T-cell (primary cell): ENCODE measurements at regions not wholly inside any gene's neighbourhood (a gene's known extent, or its start where the extent isn't known, plus 50 kb on each side); places are given as distances from the start of the nearest gene placed in this dataset.

Experiments
- ATAC-seq, 4 experiments: fragments of 200-7000 bp in 3 of 4; fragments of 150-1000 bp in 1 of 4; cut with Tn5 transposase; replicated peaks in 1 of 4; 1 replicate in 3 of 4; 2 replicates in 1 of 4; pipeline ENCODE4 v1.10.0; 2021; ENCODE audit warnings: moderate library complexity in 3 of 4, mild to moderate bottlenecking in 2 of 4, moderate number of reproducible peaks in 1 of 4
- CTCF ChIA-PET, 2 donors: fragments of 300-600 bp; sonication (Branson Sonifier 250); formaldehyde crosslinking; loops; one replicate each; lab custom pipeline; 2022; ENCODE audit warnings: antibody characterized with exemption in 2 of 2; lab: Charles Lee
- POLR2A ChIA-PET, 2 donors: fragments of 300-600 bp; sonication (Branson Sonifier 250); formaldehyde crosslinking; loops; one replicate each; lab custom pipeline; 2022; ENCODE audit warnings: antibody characterized with exemption in 2 of 2; lab: Charles Lee
- DNase-seq, 35 experiments: peaks; one replicate each; pipeline versions ENCODE4 v3.0.0 to v3.0.0-alpha.2; 2013 to 2023
- H3K27ac ChIP-seq: one replicate; pipeline ENCODE4 v1.5.1; 2013; ENCODE audit warnings: low read length
- H3K27me3 ChIP-seq, 2 experiments: replicated peaks in 1 of 2; 1 replicate in 1 of 2; 2 replicates in 1 of 2; pipeline versions ENCODE4 v1.6.1 to v1.7.0; 2013; ENCODE audit warnings: low read length in 1 of 2, mixed read lengths in 1 of 2; ENCODE audit not compliant: control insufficient read depth in 2 of 2, insufficient read depth in 2 of 2; ENCODE audit errors: extremely low read depth in 1 of 2
- H3K36me3 ChIP-seq, 2 donors: 1 replicate in 1 of 2; 2 replicates in 1 of 2; pipeline versions ENCODE4 v1.6.1 to v1.7.0; 2013; ENCODE audit warnings: low read length in 1 of 2; ENCODE audit not compliant: control insufficient read depth in 2 of 2, insufficient read depth in 1 of 2; ENCODE audit errors: extremely low read depth in 1 of 2
- H3K4me1 ChIP-seq, 2 experiments: 1 replicate in 1 of 2; 2 replicates in 1 of 2; pipeline versions ENCODE4 v1.6.1 to v1.7.0; 2013; ENCODE audit warnings: low read length in 2 of 2, mixed read lengths in 1 of 2; ENCODE audit not compliant: insufficient read depth in 2 of 2, control insufficient read depth in 1 of 2; ENCODE audit errors: extremely low read depth in 1 of 2
- H3K4me3 ChIP-seq, 2 donors: 1 replicate in 1 of 2; 2 replicates in 1 of 2; pipeline versions ENCODE4 v1.5.1 to v1.7.0; 2013; ENCODE audit warnings: mild to moderate bottlenecking in 2 of 2, low read length in 1 of 2, moderate library complexity in 1 of 2; ENCODE audit not compliant: control insufficient read depth in 1 of 2; ENCODE audit errors: extremely low read depth in 1 of 2
- H3K9me3 ChIP-seq: 2 replicates; pipeline ENCODE4 v1.7.0; 2013
- H3K27ac Mint-ChIP-seq, 2 donors: one replicate each; pipeline ENCODE4 v1.8.0; 2020 to 2021; ENCODE audit warnings: mild to moderate bottlenecking in 2 of 2, mixed read lengths in 2 of 2
- H3K27me3 Mint-ChIP-seq, 2 donors: one replicate each; pipeline ENCODE4 v1.8.0; 2021 to 2022; ENCODE audit warnings: mixed read lengths in 2 of 2
- H3K36me3 Mint-ChIP-seq: one replicate; pipeline ENCODE4 v1.8.0; 2021; ENCODE audit warnings: mixed read lengths
- H3K4me1 Mint-ChIP-seq, 3 donors: one replicate each; pipeline ENCODE4 v1.8.0; 2020 to 2022; ENCODE audit warnings: mixed read lengths in 3 of 3, mild to moderate bottlenecking in 1 of 3
- H3K4me3 Mint-ChIP-seq, 3 donors: one replicate each; pipeline ENCODE4 v1.8.0; 2020 to 2022; ENCODE audit warnings: mild to moderate bottlenecking in 3 of 3, mixed read lengths in 3 of 3, moderate library complexity in 3 of 3
- H3K9me3 Mint-ChIP-seq, 3 donors: one replicate each; pipeline ENCODE4 v1.8.0; 2020 to 2022; ENCODE audit warnings: mixed read lengths in 3 of 3
- WGBS: methylation state at CpG from one replicate; pipeline ENCODE4 v1.1.5; 2013; ENCODE audit warnings: missing lambda C conversion rate; ENCODE audit not compliant: insufficient coverage; 5-methylcytosine and 5-hydroxymethylcytosine counted together

DNA sequence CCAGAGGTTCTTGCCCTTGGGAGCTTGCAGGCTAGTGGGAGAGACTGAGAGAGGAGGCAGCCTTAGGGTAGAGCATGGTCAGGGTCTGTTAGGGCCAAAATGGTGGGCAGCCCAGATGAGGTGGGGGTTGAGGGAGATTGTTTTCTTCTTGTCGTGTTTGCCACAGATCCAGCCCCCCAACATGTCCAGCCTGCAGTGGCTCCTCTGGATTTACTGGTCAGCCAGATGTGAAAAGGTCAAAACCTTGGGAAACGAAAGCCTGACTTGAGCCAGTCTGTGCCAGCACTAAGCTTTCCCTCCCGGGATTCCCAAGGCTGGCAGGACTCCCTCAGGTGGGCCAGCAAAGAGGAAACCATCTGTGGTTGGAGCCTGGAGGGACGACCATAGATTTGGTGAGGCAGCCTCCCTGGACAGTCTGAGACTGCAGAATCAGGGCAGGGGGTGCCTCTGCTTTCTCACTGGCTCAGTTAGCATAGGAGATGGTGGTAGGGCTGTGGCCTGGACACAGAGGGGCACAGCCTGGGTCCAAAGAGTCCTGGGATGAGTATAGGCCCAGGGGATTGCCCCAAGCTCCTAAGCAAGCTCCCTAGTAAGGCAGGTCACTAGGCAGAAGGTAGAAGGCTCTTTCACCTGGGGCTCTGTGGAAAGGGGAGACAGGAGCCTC is 51.2 kb upstream of the PRR23C start:
- 39% methylated on average over 3 of the region's 4 CpGs for WGBS
- no peaks in the 10 kb centered on the region for H3K9me3 ChIP-seq
- H3K9me3 Mint-ChIP-seq: peaks cover 7 to 17% (median 8%) of the 10 kb centered on the region in 3 donors
- no peak overlapping the region for H3K4me3 Mint-ChIP-seq
- H3K4me3 ChIP-seq: no peak overlapping the region
- ChIA-PET CTCF (interaction anchor here in 1 of 2 donors (0.6 kb wide), 1 partner anchor 9 kb away, joined by 9 read pairs; no protein-coding TSS in a partner anchor), POLR2A (no interaction called here)
- ATAC-seq (no peak), DNase-seq (no peak)
- no peak overlapping the region for H3K27ac ChIP-seq
- no peak overlapping the region for H3K27ac Mint-ChIP-seq
- no peaks in the 10 kb centered on the region for H3K36me3 Mint-ChIP-seq
- no peaks in the 10 kb centered on the region for H3K4me1 ChIP-seq
- peaks cover 21 to 28% of the 10 kb centered on the region in 2 donors for H3K27me3 Mint-ChIP-seq
- H3K36me3 ChIP-seq: no peaks in the 10 kb centered on the region
- H3K27me3 ChIP-seq: peaks cover 0 to 15% of the 10 kb centered on the region in 2 experiments
- no peaks in the 10 kb centered on the region for H3K4me1 Mint-ChIP-seq

DNA sequence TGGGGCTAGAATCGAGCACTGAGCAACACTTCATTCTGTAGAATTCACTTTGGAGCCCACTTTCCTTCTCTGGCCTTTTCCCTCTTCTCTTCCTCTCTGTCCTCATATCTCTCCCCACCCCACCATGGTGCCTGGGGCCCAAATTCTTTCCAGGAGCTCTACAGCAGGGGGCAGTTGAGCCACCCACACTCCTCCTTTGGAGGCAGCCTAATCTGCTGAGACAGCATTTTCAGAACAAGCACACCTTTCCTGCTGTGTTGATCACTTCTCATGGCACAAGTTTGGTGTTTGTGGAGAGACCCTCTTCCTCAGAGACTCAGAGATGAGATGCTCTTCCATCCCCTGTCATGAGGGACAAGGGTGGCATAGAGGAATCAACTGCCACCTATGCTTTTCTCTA is 52.0 kb upstream of the PRR23C start:
- POLR2A ChIA-PET: no interaction called here
- H3K4me1 Mint-ChIP-seq: no peaks in the 10 kb centered on the region

DNA sequence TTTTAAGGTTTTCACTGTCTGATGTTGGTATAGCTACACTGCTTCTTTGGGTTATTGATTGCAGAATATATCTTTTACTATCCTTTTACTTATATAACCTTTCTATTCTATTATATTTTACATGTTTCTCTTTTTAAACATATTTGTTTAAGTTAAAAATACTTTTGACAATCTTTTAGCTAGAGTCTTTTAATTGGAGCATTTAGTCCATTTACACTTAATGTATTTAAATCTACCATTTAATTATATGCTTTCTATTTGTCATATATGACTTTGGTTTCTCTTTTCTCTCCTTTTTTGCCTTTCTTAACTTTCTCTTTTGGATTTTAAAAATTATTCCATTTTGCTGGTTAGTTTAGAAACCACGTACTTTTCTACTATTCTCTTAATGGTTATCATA is 53.7 kb upstream of the PRR23C start:
- ChIA-PET CTCF (no interaction called here), POLR2A (no interaction called here)
- H3K9me3 ChIP-seq: no peaks in the 10 kb centered on the region
- DNase-seq: no peak
- H3K36me3 ChIP-seq: no peaks in the 10 kb centered on the region
- Mint-ChIP-seq H3K36me3 (no peaks in the 10 kb centered on the region), H3K27ac (no peak overlapping the region), H3K27me3 (peaks cover 20 to 27% of the 10 kb centered on the region in 2 donors), H3K4me3 (no peak overlapping the region), H3K4me1 (no peaks in the 10 kb centered on the region), H3K9me3 (peaks cover 0 to 8% (median 2%) of the 10 kb centered on the region in 3 donors)
- peaks cover 0 to 33% of the 10 kb centered on the region in 2 experiments for H3K27me3 ChIP-seq
- ATAC-seq: no peak
- no peak overlapping the region for H3K4me3 ChIP-seq
- no CpG with 5 or more reads among the region's 1 CpG for WGBS
- no peak overlapping the region for H3K27ac ChIP-seq
- H3K4me1 ChIP-seq: no peaks in the 10 kb centered on the region

More for the DNA sequence above, 52.0 kb upstream of the PRR23C start:
- H3K9me3 ChIP-seq: no peaks in the 10 kb centered on the region
- H3K27me3 ChIP-seq: peaks cover 0 to 20% of the 10 kb centered on the region in 2 experiments
- no peaks in the 10 kb centered on the region for H3K36me3 ChIP-seq
- no peak overlapping the region for H3K4me3 ChIP-seq
- H3K4me1 ChIP-seq: no peaks in the 10 kb centered on the region
- H3K36me3 Mint-ChIP-seq: no peaks in the 10 kb centered on the region
- H3K27ac Mint-ChIP-seq: no peak overlapping the region
- no peak for DNase-seq
- ATAC-seq: no peak
- no peak overlapping the region for H3K4me3 Mint-ChIP-seq
- no CpG with 5 or more reads among the region's 1 CpG for WGBS
- peaks cover 23 to 28% of the 10 kb centered on the region in 2 donors for H3K27me3 Mint-ChIP-seq
- CTCF ChIA-PET: interaction anchor here (0.6 to 1.2 kb wide), 2 partner anchors 8 to 15 kb away, joined by 4 to 9 read pairs; no protein-coding TSS in a partner anchor
- no peak overlapping the region for H3K27ac ChIP-seq
- H3K9me3 Mint-ChIP-seq: peaks cover 7 to 17% (median 8%) of the 10 kb centered on the region in 3 donors

DNA sequence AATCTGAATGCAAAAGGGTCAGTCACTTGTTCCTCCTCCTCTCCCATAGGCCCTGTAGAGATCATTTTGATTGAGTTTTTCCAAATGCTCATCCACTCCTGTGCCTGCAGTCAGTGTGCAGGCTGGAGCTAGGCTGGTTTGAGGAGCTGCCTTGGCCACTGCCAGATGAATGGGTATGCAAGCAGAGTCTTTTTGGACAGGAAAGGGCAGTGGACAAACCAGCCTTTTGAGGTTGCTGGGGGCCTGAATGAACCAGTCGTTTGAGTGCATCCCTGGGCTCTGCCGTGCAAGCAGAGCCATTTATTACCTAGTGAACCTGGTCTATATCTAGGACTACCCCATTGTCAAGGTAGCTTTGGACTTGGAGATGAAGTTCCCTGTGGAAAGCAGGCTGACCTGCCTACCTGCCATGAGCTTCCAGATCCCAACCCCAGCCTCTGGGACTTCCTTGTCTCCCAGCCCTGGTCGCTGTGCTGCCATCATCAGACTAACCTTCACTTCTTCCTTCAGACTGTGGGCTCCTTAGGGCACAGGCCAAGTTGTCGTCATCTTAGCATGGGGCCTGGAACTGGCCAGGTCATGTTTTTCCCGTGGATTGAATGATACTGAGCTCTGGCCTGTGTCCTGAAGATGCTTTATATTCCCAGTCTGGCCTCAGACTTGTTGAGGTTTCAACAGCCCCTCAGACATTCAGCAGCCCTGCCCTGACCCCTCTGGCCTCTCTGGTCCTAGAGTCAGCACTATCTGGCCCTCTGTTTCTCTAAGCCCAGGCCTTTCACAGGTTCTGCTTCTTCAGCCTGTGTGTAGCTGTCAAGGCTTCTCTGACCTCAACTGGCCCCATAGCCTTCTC is 55.5 kb upstream of the PRR23C start:
- Mint-ChIP-seq H3K9me3 (peaks cover 0 to 8% (median 2%) of the 10 kb centered on the region in 3 donors), H3K27ac (no peak overlapping the region), H3K4me1 (no peaks in the 10 kb centered on the region), H3K36me3 (no peaks in the 10 kb centered on the region), H3K4me3 (no peak overlapping the region), H3K27me3 (peaks cover 18 to 21% of the 10 kb centered on the region in 2 donors)
- peaks cover 0 to 35% of the 10 kb centered on the region in 2 experiments for H3K27me3 ChIP-seq
- no peaks in the 10 kb centered on the region for H3K9me3 ChIP-seq
- ATAC-seq (no peak), DNase-seq (no peak)
- H3K27ac ChIP-seq: no peak overlapping the region
- H3K4me3 ChIP-seq: no peak overlapping the region
- H3K36me3 ChIP-seq: no peaks in the 10 kb centered on the region
- ChIA-PET POLR2A (no interaction called here), CTCF (no interaction called here)
- 51% methylated on average over 3 of the region's 5 CpGs for WGBS
- no peaks in the 10 kb centered on the region for H3K4me1 ChIP-seq

- ATAC-seq (no peak), DNase-seq (no peak)
- Histone ChIP-seq H3K36me3 (no peaks in the 10 kb centered on the region), H3K4me1 (no peaks in the 10 kb centered on the region), H3K4me3 (no peak overlapping the region), H3K27me3 (peaks cover 0 to 35% of the 10 kb centered on the region in 2 experiments), H3K27ac (no peak overlapping the region), H3K9me3 (no peaks in the 10 kb centered on the region)
- ChIA-PET POLR2A (no interaction called here), CTCF (no interaction called here)
- no peak overlapping the region for H3K4me3 Mint-ChIP-seq
- peaks cover 0 to 8% (median 2%) of the 10 kb centered on the region in 3 donors for H3K9me3 Mint-ChIP-seq
- no peaks in the 10 kb centered on the region for H3K36me3 Mint-ChIP-seq
- peaks cover 18 to 20% of the 10 kb centered on the region in 2 donors for H3K27me3 Mint-ChIP-seq
- H3K4me1 Mint-ChIP-seq: no peaks in the 10 kb centered on the region
- H3K27ac Mint-ChIP-seq: no peak overlapping the region
- WGBS: 43% methylated on average over 1 of the region's 1 CpG
These were observed 56.1 kb upstream of the PRR23C start for GRCh38 chr3:139100821-139101220.

DNA sequence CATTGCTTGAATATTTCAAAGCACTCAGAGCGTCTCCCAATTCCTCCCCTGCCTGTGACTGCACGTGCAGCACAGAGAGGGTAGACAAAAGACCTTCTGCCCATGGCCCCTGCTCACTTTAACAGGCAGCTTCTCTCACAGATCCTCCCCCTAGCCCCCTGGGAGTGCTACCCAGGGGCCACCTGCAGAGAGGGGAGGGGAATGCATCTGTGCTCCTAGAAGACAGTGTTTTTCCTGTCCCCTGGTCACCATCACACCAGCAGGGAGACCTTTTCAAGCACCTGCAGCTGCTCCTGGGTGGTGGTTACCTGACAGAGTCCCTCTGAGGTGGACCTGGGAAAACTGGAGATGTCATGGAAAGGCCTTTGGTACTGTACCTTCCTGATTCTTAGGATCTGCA is 56.7 kb upstream of the PRR23C start:
- no peak overlapping the region for H3K4me3 Mint-ChIP-seq
- peaks cover 0 to 35% of the 10 kb centered on the region in 2 experiments for H3K27me3 ChIP-seq
- no peak for ATAC-seq
- no peaks in the 10 kb centered on the region for H3K4me1 Mint-ChIP-seq
- H3K27ac ChIP-seq: no peak overlapping the region
- no peak overlapping the region for H3K27ac Mint-ChIP-seq
- H3K9me3 ChIP-seq: no peaks in the 10 kb centered on the region
- no peaks in the 10 kb centered on the region for H3K36me3 ChIP-seq
- ChIA-PET CTCF (no interaction called here), POLR2A (no interaction called here)
- no peaks in the 10 kb centered on the region for H3K36me3 Mint-ChIP-seq
- WGBS: 57% methylated on average over 1 of the region's 2 CpGs
- H3K27me3 Mint-ChIP-seq: peaks cover 18 to 20% of the 10 kb centered on the region in 2 donors
- no peak for DNase-seq
- H3K4me1 ChIP-seq: no peaks in the 10 kb centered on the region
- peaks cover 0 to 8% (median 2%) of the 10 kb centered on the region in 3 donors for H3K9me3 Mint-ChIP-seq
- H3K4me3 ChIP-seq: no peak overlapping the region
